ENCODE measurements at regions not wholly inside any gene's neighbourhood (a gene's known extent, or its start where the extent isn't known, plus 50 kb on each side); places are given as distances from the start of the nearest gene placed in this dataset.
"Not testable (repeated sequence)": the region's sequence is repeated elsewhere in the genome, so short reads cannot be mapped to it uniquely, and the experiment has no call there.

DNA sequence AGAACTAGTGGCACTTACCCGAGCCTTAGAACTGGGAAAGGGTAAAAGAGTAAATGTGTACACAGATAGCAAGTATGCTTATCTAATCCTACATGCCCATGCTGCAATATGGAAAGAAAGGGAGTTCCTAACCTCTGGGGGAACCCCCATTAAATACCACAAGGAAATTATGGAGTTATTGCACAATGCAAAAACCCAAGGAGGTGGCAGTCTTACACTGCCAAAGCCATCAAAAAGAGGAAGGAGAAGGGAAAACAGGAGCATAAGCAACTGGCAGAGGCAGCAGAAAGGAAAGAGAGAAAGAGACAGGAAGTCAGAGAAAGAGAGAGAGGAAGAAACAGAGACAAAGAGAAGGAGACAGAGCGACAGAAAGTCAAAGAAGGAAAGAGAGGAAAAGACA is 876.9 kb downstream of the XPNPEP1 start:
- not testable (repeated sequence) for DNase-seq

DNA sequence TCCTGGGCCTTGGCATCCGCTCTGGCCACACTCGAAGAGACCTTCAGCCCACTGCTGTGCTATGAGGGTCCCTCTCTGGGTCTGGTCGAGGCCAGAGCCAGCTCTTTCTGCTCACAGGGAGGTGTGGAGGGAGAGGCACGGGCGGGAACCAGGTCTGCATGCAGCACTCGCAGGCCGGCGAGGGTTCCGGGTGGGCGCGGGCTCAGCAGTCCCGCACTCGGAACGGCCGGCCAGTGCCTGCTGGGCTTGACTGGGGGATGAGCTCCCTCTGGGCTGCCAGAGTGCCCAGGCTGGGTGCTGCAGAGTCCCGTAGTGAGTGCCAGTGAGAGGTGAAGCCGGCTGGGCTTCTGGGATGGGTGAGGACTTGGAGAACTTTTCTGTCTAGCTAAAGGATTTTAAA is 882.7 kb downstream of the XPNPEP1 start:
- no peak for DNase-seq

DNA sequence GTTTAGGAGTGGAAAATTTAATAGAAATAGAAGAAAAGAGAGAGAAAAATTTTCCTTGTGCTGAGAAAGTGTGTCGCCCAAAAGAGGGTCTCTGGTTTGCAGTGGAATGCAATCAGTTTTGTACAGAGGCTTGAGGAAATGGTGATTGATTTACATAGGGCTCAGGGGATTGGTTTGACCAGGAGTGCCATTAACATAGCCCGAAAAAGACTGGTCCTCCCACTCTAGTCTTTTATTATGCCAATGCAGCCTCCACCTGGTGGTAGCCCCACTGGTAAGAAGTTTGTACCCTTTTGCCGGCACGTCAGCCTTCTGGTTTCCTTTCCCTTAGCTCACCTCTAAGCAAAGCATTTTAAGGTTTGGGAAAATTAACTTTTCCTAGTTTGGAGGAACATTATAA is 885.3 kb downstream of the XPNPEP1 start:
- DNase-seq: no peak

DNA sequence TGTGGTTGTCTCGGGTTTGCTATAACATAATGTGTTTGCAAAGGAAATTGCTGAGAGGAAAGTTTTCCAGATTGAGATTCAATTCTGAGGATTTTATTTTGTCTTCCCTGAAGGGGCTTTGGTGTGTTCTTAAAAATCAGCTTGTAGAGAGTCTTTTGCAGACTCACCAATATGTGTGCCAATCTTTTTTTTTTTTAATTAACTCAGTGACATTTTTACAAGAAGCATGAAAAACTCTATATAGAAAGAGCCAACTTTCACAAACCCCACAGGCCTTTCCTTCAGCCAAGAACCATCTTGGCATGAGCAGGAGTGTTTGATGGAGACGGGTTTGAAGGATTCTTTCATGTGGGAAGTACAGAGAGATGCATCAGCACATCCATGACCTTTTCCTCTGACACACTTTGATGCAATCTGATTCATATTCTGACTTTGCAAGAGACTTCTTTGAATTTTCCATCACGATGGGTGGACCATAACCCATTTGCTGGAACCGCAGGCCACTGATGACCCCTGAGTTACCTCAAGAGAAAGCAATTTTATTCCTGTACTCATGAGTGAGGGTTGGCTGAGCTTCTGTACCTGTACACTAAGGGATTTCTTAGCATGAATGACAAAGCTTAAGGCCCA is 892.6 kb downstream of the XPNPEP1 start:
- no peak for DNase-seq

DNA sequence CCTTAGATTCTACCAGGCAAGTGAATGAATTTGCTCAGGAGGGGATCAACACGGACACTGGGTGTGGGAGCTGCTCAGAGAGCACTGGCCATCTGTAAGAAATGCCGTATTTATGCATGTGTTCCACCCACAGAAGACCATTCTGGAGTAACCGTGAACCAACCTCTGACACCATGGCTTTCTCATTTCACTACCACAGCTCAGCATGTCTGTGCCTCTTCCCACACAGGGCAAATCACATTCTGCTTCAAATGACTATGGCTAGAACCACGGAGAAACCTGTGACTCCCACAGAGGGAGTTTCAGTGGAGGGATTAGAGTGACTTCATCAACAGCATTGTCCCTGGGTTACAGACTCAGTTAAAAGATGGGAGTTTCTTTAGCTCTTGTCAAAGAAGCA is 893.4 kb downstream of the XPNPEP1 start:
- DNase-seq: no peak

DNA sequence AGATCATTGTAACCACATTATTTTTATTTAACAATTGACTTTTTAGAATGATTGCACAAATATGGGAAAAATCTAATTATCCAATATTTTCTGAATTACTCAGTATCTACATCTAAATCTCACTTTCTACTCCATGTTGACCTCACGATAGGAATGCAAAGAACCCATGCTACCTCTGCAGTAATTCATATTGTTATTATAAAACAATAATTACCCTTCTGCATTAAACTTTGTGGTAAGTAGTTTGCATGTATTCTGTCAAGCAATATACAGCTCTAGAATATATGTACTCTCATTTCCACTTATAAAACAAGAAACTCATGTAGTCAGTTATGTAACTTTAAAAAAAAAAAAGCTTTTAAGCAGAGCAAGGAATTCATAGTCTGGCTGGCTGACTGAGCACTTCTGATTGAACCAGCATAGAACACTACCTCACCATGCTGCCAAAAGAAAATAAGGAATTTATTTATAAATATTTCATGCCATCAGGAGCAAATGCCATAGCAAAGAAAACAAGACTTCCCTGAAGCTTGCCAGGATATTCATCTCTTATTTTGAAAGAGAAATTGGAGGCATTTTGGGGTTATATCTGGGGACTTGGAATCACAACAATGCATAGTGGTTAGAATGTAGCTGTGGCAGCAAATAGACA is 895.7 kb downstream of the XPNPEP1 start:
- DNase-seq: no peak

DNA sequence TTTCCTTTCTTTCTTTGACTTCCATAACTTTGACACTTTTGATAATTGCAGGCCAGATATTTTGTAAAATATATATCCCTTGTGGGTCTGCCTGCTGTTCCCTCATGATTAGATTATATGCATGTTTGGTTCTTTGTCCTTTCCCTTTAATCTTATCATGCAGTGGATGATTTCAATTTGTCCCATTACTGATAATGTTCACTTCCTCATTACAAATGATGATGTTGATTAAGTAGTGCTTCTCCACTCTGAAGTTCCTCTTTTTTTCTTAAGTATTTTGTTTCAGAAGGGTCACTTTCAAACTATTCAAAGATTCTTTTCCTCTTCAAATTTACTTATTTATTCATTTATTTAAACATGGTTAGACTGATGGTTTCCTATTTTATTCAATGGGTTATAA is 898.1 kb downstream of the XPNPEP1 start:
- no peak for DNase-seq

DNA sequence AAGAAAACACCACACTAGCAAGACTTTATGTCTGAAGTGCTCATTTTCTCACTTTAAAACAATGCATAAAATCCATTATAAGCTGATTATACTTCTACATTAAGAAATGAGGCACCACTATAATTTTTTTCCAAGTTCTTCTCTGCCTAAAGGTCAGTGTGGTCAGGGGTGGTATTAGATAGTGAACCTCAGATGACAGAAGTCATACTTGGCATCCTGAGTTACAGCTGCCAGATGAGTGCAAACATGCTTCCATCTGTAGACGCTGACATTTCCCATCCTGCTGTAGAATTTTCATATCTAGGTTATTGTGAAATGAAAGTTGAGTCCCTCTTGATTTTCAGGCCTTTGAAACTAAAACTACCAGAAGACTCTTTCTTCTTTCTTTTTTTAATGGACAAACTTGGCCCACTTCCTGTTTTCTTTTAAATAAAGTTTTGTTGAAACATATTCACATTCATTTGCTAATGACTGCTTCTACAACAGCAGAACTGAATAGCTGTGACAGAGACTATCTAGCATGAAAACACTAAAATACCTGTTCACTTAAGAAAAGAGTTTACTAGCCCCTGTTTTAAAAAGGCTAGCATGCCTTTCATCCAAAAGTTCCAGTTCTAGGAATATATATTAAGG is 900.8 kb downstream of the XPNPEP1 start:
- DNase-seq: no peak

DNA sequence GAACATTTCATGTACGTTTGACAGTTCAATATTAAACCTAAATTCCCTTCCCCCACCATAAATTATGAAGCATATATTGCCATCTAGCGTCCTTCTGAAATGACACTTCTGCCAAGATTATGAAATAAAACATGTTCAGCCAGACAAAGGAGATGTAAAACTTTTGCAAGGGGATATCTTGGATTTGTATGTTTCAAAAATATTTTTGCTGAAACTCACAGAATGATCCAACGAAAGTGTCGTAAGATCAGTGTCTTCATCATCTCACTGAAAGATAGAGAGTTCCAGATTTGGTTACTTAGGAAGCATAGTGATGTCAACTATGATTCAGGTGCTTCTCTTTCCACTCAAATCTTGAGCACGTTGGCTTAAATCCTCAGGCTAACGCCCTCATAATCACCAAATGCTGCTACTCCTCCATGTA is 904.3 kb downstream of the XPNPEP1 start:
- DNase-seq: no peak

DNA sequence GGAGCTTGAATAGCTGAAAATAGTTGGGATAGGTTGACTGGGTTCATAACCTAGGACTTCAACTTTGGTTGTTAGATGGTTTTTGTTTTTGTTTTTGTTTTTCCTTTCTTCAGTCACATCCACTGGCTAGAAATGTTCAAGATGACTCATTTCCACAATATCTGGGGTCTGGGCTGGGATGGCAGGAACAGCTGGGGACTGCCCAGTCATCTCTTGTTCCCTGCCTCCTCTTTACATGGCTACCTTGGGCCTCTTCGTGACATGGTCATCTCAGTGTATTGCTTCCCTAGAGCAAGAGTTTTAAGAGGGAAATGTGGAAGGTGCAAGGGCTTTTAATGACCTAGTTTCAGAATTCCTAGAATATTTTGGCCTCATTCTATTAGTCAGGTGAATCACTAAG is 915.8 kb downstream of the XPNPEP1 start:
- no peak for DNase-seq

DNA sequence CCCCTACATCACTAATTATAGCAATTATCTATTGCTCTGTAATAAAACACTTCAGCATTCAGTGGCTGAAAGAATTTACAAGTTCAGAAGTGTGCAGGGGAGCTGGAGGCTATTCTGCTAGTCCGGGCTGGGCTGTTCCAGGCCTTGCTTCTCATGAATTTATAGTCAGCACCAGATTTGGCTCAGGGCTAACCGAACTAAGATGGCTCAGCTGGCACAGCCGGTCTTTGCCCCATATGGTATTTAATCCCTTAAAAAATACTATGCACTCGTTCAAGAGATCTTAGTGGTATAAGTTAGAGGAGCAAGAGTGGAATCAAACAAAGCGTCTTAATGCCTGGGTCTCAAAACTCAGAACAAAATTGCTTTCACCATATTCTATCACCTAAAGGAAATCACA is 932.9 kb downstream of the XPNPEP1 start:
- no peak for DNase-seq

DNA sequence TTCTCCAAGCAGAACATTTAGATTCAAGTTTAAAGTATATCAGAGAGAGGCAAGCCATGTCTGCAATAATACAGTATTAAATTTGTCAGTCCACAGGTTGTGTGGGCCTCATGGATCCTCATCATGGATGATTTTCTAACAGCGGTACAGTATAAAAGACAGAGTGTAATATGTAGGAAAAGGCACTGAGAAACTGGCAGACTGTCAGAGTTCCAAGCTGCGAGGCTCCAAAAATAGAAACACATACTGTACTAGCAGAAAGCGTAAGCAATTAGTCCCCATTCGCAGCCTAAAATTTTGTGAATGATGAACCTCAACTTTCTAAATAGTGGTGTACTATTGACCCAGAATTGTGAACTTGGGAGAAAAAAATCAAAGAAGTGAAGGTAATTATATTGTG is 933.3 kb downstream of the XPNPEP1 start:
- DNase-seq: no peak

DNA sequence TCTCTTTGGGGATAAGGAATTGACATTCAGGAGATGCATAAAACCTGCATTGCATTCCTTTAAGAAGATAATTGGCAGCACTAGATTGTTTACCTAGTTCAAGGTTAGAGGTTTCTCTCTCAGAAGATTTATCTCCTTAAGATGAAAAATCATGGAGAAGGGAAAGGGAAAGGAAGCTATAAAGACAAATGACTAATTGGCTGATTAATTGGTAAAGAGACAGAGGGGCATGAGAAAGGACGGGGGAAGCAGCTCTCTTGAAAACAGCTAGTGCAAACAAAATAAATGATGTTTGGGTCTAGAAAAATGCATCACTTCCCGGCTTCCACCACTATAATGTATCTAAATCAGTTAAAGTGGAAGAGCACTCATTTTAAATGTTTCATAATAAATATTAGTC is 941.2 kb downstream of the XPNPEP1 start:
- no peak for DNase-seq

DNA sequence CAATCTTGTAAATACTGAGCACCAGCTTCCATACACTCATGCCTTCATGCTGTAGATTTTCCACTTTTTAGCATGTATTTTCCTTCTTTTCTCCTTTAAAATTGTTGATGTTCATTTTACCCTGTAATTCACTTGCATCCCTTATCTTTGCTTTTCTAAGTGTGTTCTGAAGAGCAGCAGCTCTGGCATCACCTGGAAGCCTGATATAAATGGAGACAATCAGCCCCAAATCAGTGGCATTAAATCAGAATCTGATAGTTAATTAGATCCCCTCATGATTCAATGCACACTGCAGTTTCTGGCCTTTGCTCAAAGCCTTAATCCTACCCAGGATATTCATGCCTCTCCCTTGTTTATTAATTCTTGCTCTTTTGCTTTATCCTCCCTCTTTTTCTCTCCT is 942.4 kb downstream of the XPNPEP1 start:
- DNase-seq: no peak

DNA sequence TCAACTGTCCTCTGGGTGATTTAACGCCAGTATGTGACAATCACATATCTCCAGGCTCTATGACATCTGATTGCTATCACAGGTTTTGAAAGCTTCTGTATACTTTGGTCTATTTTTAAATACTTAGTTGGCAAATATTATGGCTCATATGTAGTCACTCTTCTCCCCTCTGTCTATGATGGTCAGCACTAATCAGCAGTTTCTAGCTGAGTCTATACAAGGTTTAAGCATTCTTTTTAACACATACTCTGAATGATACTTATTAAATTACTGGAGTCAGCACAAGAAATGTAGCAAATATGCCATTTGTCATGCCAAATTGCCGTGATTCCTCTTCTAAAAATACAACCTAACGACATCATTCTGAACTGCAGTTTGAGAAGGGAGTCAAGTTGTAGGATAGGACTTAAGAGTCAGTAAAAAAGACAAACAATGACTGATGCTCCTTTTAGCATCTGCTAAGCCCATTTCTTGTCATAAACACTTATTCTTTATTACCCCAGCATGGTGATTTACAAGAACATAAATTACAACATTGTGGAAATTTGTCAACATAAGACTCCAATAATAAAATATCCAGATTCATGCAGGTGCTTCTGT is 947.8 kb downstream of the XPNPEP1 start:
- DNase-seq: no peak

DNA sequence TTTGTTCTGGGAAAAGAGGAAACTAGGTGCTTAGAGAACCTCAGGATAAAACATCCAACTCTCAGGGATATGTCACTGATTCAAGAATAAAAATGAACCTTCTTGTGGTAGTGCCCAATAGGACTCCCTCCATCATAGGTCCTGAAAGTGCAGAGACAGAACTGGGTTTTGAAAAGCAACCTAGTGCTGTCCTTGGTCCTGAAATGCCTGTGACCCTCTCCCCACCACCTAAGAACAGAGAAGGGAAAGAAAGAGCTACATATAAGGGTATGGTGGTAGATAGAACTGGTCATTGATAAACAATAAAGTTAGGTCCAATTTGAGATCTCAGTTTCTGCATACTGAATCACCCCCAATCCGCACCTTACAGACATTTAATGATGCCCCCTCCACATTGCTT is 953.3 kb downstream of the XPNPEP1 start:
- no peak for DNase-seq

DNA sequence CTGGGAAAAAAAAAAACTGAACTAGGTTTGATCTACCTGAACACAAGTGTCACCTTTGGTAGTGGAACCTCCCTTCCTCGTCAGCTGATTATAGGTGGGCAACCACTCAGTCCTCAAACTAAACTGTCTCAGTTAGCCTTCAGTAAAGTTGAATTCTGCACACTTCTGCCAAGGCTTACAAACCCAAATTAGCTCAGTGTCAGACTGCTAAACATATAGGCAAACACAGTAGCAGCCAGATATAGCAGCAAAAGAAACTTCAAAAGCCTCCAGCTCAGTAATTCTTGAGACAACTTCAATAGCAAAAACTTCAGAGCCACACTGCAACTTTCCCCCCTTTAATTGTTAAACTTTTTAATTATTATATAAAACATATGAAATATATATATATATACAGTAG is 956.9 kb downstream of the XPNPEP1 start:
- no peak for DNase-seq

DNA sequence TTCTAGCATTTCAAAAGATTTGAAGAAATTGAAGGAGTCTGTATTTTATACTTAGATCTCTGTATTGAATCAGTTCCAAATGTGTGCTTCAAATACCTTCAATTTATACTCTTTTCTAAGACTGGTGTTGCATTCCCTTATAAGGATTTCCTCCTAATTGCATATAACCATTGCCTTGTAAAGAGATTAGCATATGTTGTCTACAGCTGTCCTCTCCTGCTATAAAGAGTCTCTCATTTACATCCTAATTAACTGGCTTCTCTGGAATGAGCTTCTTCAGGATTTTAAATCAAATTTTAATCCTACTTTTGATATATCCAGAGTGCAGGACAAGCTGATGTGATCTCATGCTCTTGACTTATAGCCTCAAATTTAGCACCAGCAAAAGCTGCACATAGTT is 957.3 kb downstream of the XPNPEP1 start:
- DNase-seq: no peak

DNA sequence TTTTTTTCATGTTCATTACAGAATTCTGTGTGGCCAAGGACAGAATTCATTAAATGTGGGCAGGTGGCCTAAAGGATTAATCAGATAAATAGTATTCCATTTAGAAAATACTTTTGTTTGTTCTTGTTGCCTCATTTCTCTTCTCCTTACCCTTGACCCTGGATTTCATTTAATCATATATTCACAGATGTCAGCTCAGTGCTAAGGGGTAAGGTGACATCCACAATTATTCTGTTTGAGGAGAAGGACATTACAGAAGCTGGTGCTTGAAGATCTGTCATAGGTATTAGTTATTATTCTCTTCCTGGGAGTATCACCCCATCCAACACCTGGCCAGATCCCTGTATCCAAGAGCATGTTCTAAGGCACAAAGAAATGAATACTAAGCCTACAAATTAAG is 961.1 kb downstream of the XPNPEP1 start:
- no peak for DNase-seq

DNA sequence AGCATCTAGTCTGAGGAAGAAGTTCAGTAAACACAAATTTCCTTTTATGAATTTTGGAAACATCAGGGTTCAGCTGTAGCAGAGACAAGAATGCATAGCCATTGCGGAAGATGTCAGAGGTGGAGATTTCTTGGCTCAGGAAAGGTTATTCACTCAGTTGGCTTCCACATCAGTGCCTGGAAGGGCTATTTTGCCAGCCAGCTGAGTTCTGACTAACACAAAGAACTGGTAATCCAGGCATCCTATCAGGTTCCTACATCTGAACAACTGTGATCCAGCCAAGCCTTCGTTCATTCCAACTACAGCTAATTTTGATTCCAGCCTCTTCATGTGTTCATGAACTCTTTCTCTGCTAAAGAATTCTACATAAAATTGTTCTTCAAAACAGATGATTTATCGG is 965.6 kb downstream of the XPNPEP1 start:
- DNase-seq: no peak

DNA sequence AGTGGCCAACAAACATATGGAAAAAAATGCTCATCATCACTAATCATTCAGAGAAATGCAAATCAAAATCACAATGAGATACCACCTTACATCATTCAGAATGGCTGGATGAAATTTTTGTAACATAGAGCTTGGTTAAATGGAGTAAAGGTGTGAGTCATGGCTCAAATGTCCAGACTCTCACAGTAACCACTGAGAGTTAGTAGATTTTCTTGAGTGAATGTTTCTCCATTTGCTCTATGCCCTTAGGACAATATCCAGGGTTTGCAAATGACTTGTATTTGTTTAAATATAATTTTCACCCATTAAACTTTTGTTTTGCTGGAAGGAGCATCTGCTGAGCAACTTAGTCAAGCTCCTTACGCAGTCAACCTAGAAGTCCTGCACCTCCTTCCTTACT is 967.2 kb downstream of the XPNPEP1 start:
- no peak for DNase-seq

DNA sequence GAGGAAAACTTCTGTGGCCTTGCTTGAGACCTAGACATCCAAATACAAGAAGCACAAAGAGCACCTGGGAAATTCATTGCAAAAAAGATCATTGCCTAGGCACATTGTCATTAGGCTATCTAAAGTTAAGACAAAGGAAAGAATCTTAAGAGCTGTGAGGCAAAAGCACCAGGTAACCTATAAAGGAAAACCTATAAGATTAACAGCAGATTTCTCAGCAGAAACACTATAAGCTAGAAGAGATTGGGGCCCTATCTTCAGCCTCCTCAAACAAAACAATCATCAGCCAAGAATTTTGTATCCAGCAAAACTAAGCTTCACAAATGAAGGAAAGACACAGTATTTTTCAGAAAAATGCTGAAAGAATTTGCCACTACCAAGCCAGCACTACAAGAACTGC is 1003.3 kb downstream of the XPNPEP1 start:
- DNase-seq: not testable (repeated sequence)

DNA sequence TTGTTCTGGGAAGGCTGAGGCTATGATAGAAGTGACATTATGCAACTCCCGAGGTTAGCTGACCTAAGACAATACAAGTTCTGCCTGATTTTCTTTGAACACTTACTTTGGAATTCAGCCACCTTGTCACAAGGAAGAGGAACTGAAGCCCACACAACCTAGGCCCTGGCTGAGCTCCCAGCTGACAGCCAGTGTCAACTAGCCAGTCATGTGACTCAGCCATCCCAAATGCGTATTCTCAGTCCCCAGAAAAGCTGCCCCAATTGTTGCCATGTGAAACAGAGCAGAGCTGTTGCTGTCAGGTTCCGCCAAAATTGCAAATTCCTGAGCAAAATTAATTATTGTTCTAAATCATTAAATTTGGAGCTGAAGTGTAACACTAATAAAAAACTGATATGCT is 1010.0 kb downstream of the XPNPEP1 start:
- DNase-seq: no peak

DNA sequence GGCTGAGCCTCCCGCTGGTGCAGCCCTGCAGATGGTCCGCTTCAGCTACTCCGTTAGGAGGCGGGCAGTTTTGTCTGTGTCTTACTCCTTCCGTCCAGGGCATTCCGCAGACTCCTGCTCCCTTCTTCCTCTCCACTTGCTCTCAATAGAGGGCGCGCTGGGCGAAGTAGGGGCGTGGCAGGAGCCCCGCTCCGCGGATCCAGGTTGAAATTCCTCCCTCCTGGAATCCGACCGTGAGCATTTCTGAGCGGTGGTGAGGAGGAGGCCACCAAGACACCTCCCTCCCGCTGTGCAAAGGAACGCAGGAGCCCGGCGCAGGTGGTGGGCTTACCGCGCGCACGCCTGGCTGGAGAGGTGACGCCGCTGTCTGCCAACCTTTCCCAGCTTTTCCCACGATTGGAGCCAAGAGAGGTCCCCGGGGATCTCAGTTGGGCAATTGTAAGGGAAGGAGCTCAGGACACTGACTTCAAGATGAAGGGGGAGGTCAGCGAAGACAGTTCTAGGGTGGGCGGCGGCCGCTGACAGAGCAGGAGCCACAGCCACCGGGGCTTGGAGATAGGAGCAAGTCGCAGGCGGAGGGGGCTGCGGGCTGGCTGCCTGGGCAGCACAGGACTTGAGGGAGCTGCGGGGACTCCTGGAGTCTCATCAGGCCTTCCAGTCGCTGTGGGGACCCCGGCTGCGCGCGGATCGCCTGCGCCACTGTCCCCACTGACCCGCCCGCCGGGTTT is 1011.3 kb downstream of the XPNPEP1 start:
- DNase-seq: no peak
